Mucosa of descending colon (tissue), 3 donors: ENCODE measurements at regions not wholly inside any gene's neighbourhood (a gene's known extent, or its start where the extent isn't known, plus 50 kb on each side); places are given as distances from the start of the nearest gene placed in this dataset.
A peak's percentile ranks its signal among the peaks of the same experiment; 100 is the strongest.

Experiments used
- ATAC-seq: fragments of 200-7000 bp; cut with Tn5 transposase; one replicate; pipeline ENCODE4 v1.9.1; 2020; ENCODE audit warnings: mild to moderate bottlenecking, moderate library complexity
- DNase-seq, 3 donors: peaks; one replicate each; pipeline ENCODE4 v3.0.0-alpha.2; 2020
- H3K36me3 ChIP-seq: fragments of 200-600 bp; one replicate; pipeline ENCODE4 v1.8.0; 2021; ENCODE audit warnings: low read depth, mild to moderate bottlenecking
- H3K4me1 ChIP-seq: fragments of 200-600 bp; one replicate; pipeline ENCODE4 v1.8.0; 2021; ENCODE audit warnings: low read depth, mild to moderate bottlenecking
- H3K4me3 ChIP-seq: fragments of 200-600 bp; one replicate; pipeline ENCODE4 v1.8.0; 2021; ENCODE audit warnings: mild to moderate bottlenecking
- H3K9me3 ChIP-seq: fragments of 200-600 bp; one replicate; pipeline ENCODE4 v1.8.0; 2021; ENCODE audit warnings: mild to moderate bottlenecking
- intact Hi-C, 2 donors: fragments of 100-400 bp; cut with DNase I in 1 of 2; cut with micrococcal nuclease in 1 of 2; formaldehyde crosslinking; loops; one replicate each; pipeline versions ENCODE4 v1.11.0 to v1.11.1; 2022; cut with DNase I, micrococcal nuclease
- TF ChIP-seq, protein P1 (sequence below): fragments of 200-600 bp; IDR thresholded peaks from one replicate; pipeline ENCODE4 v1.8.0; 2022; ENCODE audit warnings: antibody characterized with exemption, mild to moderate bottlenecking
- donor health status: DM: no; HTN: no; CAD: no; lungs with moderate emphysema.
- donor health status: DM: no; HTN: no; CAD: no.
- donor health status: DM: no; HTN: yes; CAD: no.

DNA sequence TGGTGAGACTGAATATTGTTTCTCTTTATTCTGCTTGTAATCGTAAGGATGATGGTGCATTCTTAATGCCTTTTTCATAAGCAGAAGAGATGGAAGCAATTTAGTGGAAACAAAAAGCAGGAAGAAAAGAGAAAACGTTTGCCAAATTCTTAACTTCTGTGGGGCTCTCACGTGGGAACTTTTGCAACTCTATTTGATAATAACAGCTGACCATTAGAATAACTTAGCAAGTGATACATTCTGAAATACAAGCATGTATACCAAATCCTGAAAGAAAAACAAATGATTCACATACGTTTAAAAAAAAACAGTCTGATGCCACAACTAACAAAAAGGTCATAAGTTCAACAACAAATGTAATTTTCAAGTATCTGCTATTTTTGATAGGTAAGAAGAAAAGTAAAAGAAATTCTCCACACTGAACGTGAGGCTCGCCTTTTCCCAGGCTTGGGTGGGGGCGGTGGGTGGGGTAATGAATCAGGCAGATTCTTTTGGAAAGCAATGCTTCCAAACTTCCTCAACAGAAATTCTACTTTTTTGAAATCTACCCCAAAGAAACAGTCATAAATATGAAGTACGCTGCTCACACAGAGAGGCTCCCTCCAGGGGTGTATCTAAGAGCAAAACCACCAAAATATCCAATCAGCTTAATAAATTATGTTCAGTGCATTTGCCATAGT, 446.2 kb upstream of the MGMT start:
- DNase-seq (no peak), ATAC-seq (no peak)
- H3K4me3 ChIP-seq: no peak overlapping the region
- H3K9me3 ChIP-seq: no peaks in the 10 kb centered on the region
- intact Hi-C loops: no loop called here
- H3K36me3 ChIP-seq: no peaks in the 10 kb centered on the region
- H3K4me1 ChIP-seq: no peaks in the 10 kb centered on the region
- TF ChIP-seq, protein P1, sequence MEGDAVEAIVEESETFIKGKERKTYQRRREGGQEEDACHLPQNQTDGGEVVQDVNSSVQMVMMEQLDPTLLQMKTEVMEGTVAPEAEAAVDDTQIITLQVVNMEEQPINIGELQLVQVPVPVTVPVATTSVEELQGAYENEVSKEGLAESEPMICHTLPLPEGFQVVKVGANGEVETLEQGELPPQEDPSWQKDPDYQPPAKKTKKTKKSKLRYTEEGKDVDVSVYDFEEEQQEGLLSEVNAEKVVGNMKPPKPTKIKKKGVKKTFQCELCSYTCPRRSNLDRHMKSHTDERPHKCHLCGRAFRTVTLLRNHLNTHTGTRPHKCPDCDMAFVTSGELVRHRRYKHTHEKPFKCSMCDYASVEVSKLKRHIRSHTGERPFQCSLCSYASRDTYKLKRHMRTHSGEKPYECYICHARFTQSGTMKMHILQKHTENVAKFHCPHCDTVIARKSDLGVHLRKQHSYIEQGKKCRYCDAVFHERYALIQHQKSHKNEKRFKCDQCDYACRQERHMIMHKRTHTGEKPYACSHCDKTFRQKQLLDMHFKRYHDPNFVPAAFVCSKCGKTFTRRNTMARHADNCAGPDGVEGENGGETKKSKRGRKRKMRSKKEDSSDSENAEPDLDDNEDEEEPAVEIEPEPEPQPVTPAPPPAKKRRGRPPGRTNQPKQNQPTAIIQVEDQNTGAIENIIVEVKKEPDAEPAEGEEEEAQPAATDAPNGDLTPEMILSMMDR: no peak

DNA sequence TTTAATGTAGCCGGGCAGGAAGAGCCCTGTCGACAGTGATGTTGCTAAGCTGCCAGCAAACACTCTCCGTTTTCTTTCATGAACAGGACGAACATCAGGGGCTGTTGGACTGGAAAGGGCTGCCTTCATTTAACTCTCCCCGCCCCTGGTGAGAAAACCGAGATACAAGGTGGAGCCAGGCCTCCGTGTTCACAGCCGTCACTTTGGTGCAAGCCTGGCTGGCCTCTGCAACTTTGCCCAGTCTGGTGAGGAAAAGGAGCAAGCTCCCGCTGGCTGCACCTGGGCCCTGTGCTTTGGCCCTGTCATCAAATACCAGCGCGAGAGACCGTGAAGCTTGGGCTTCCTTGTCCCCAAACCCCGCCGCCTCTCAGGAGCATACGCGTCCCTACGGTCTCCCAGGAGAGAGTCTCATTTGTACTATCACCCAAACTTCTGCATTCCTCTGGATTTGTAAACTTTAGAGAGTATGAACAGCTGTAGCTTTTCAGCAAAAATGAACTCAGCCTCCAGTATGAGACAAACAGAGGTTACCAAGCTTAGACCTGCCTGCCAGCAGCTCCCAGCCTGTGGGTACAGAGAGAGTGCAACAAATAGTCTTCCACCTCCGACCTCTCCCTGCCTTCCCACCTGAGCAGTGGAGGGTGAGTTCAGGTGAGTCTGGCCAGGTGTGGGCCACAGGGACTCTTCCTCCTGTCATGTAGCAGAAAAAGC, 445.3 kb upstream of the MGMT start:
- TF ChIP-seq, protein P1: no peak
- no peak for DNase-seq
- no peak for ATAC-seq

DNA sequence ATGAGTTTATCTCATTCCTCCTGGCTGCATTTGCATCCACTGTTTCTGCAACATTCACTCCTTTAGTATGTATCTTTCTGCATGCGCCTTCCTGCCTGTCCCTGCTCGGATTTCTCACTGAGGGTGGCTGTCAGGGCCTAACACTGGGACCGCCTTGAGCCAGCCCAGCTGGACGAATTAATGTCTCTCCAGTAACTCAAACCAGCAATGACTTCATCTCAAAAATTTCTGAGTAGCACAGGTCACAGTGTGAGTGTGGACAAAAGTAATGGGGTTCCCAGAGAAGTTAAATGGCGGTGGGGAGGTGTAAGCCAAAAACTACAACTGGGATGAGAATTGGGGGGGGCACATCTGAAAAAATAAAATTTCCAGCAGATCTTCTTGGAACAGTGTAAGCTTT, 444.0 kb upstream of the MGMT start:
- Histone ChIP-seq H3K4me3 (no peak overlapping the region), H3K9me3 (no peaks in the 10 kb centered on the region), H3K36me3 (no peaks in the 10 kb centered on the region), H3K4me1 (no peaks in the 10 kb centered on the region)
- ATAC-seq: no peak
- intact Hi-C loops: no loop called here
- peak in 1 of 3 donors; percentile 9 for DNase-seq
- TF ChIP-seq, protein P1: no peak

More for the DNA sequence above, 445.3 kb upstream of the MGMT start:
- no peaks in the 10 kb centered on the region for H3K9me3 ChIP-seq
- intact Hi-C loops: no loop called here
- no peak overlapping the region for H3K4me3 ChIP-seq
- H3K4me1 ChIP-seq: no peaks in the 10 kb centered on the region
- no peaks in the 10 kb centered on the region for H3K36me3 ChIP-seq

DNA sequence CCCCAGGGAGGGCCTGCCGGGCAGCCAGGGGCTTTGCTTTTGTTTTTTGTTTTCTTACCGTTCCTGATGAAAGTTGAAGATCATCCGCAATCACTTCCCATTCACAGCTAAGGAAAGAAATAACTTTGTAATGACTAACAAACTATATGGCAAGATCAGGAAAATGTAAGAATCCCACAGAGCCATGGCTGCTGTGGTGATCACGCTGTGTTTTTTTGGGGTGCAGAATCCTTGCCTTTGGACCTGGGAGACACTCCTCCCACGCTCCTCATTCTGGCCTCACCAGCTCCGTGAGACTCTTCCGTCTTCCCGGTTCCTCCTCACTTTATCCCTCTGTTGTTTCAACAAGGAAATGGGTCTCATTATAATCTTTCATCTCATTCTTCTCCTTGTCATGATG, 443.0 kb upstream of the MGMT start:
- ATAC-seq: no peak
- intact Hi-C loops: no loop called here
- H3K4me3 ChIP-seq: no peak overlapping the region
- DNase-seq: no peak
- TF ChIP-seq, protein P1: no peak
- no peaks in the 10 kb centered on the region for H3K9me3 ChIP-seq
- H3K36me3 ChIP-seq: no peaks in the 10 kb centered on the region
- no peaks in the 10 kb centered on the region for H3K4me1 ChIP-seq

DNA sequence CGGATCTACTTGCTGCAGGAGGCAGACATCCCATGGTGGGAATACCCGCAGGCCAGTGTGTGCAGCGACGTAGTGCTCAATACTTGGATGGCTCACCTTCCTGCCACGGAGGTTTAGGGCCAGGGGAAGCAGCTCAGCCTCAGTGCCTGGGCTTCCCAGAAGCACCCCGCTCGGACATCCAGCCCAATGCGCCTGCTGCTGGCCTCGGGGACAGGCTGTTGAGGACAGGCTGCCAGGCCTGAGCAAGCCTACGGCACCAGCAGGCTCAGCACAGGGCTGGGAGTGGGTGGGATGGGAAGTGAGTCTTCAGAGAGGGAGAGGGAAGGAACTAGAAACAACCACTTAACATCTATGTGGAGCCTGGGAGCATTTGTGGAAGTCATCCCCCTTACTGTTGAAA, 441.3 kb upstream of the MGMT start:
- TF ChIP-seq, protein P1: no peak
- ATAC-seq: no peak
- H3K4me1 ChIP-seq: no peaks in the 10 kb centered on the region
- no peak overlapping the region for H3K4me3 ChIP-seq
- H3K36me3 ChIP-seq: no peaks in the 10 kb centered on the region
- no peaks in the 10 kb centered on the region for H3K9me3 ChIP-seq
- no peak for DNase-seq
- intact Hi-C loops: no loop called here
